Brain microvascular endothelial cell (primary cell): ENCODE measurements at regions not wholly inside any gene's neighbourhood (a gene's known extent, or its start where the extent isn't known, plus 50 kb on each side); places are given as distances from the start of the nearest gene placed in this dataset.

Experiments
- DNase-seq: peaks from one replicate; pipeline ENCODE4 v3.0.0-alpha.2; 2020
- H3K27ac ChIP-seq: fragments of 250-450 bp; sonication (Bioruptor Pico); 2 replicates; pipeline ENCODE4 v1.5.1; 2020; ENCODE audit warnings: mild to moderate bottlenecking, moderate library complexity
- H3K27me3 ChIP-seq: fragments of 250-450 bp; sonication (Bioruptor Pico); replicated peaks from 2 replicates; pipeline ENCODE4 v1.5.1; 2020; ENCODE audit warnings: mild to moderate bottlenecking
- H3K36me3 ChIP-seq: fragments of 250-450 bp; sonication (Bioruptor Pico); replicated peaks from 2 replicates; pipeline ENCODE4 v1.5.1; 2020; ENCODE audit warnings: mild to moderate bottlenecking
- H3K4me3 ChIP-seq: 2 replicates; pipeline ENCODE4 v1.5.1; 2011; ENCODE audit warnings: low read depth, mild to moderate bottlenecking, control low read depth, low read length, moderate library complexity
- in situ Hi-C: cut with HindIII; loops from 2 replicates; pipeline ENCODE4 v1.10.0; 2017; ENCODE audit warnings: low sequenced_read_pairs, low pct_ligation_motif_present
- TF ChIP-seq, protein P1 (sequence below): IDR thresholded peaks from 2 replicates; pipeline ENCODE4 v1.5.1; 2011; ENCODE audit warnings: low read depth, mild to moderate bottlenecking, moderate library complexity, low read length, control low read depth, inconsistent platforms; ENCODE audit errors: missing control alignments

DNA sequence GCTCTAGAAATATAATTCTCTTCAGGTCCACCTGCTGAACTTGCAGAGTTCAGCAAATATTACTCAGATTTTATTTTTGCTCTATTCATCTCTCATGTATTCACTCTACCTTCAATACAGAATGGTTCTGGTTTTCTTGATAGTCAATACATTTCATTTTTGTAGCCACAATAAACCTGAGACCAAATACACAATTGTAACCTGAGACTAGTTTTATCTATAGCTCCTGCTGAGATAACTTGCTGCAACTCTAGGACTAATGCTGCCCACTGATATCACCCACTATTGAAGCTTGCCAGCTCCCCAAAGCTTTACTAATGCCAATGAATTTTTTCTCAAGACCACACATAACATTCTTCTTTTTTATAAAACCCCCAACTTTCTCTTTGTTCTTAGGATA lies 229.3 kb downstream of the NSUN3 start:
- H3K36me3 ChIP-seq = no peaks in the 10 kb centered on the region
- H3K27me3 ChIP-seq = no peaks in the 10 kb centered on the region
- in situ Hi-C loops = no loop called here
- no peak overlapping the region for H3K4me3 ChIP-seq
- TF ChIP-seq, protein P1, sequence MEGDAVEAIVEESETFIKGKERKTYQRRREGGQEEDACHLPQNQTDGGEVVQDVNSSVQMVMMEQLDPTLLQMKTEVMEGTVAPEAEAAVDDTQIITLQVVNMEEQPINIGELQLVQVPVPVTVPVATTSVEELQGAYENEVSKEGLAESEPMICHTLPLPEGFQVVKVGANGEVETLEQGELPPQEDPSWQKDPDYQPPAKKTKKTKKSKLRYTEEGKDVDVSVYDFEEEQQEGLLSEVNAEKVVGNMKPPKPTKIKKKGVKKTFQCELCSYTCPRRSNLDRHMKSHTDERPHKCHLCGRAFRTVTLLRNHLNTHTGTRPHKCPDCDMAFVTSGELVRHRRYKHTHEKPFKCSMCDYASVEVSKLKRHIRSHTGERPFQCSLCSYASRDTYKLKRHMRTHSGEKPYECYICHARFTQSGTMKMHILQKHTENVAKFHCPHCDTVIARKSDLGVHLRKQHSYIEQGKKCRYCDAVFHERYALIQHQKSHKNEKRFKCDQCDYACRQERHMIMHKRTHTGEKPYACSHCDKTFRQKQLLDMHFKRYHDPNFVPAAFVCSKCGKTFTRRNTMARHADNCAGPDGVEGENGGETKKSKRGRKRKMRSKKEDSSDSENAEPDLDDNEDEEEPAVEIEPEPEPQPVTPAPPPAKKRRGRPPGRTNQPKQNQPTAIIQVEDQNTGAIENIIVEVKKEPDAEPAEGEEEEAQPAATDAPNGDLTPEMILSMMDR = no peak
- H3K27ac ChIP-seq = no peak overlapping the region
- no peak for DNase-seq

DNA sequence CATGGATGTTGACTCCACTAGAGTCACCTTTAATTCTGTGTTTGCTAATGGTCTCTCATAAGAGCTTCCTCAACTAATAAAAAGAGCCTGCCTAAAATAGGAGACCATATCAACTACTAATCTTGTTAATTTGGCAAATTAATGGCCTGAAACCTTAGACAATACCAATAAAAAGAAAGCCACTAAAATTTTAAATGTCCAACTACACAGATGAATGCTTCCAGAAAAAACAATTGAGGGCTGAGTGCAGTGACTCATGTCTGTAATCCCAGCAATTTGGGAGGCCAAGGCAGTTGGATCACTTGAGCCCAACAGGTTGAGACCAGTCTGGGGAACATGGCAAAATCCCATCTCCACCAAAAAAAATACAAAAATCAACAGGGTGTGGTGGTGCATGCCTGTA lies 230.9 kb downstream of the NSUN3 start:
- H3K27me3 ChIP-seq = no peaks in the 10 kb centered on the region
- TF ChIP-seq, protein P1 = no peak
- no peak overlapping the region for H3K27ac ChIP-seq
- no peaks in the 10 kb centered on the region for H3K36me3 ChIP-seq
- H3K4me3 ChIP-seq = no peak overlapping the region
- in situ Hi-C loops = no loop called here
- DNase-seq = no peak

DNA sequence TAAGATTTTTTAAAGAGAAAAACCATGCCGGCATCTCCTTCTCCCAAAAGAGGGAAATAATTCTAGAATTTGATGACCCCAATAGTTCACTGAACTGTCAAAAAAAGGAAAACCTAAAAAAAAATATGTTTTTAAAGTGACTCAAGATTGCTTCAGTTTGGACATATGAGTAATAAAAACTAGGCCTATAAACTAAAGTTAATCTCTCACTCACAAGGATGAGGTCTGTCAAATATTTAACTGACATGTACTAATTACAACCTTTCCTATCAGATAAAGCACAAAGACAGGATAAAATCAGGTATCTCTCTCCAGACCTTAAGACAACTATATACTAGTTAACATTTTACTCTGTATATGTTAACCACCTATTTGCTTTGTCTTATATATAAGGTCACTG lies 231.9 kb downstream of the NSUN3 start:
- in situ Hi-C loops = no loop called here
- TF ChIP-seq, protein P1 = no peak
- H3K27ac ChIP-seq = no peak overlapping the region
- no peak for DNase-seq
- H3K36me3 ChIP-seq = no peaks in the 10 kb centered on the region
- no peaks in the 10 kb centered on the region for H3K27me3 ChIP-seq
- no peak overlapping the region for H3K4me3 ChIP-seq

DNA sequence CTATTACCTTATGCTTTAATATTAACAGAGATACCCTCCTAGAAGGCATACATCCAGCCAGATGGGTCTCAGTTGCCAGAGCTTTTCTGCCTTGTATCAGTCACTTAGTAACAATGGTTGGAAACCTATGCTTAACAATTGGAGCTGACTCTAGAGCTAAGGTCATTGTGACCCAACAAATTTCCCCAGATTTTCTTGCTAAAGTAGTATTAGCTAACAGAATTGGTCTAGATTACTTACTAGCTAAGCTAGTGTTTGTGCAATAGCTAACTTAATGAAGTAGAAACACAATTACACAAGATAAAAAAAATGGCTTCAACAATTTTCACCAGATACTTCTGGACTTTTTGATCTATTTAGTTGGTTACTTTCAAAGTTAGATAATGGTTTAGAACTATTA lies 236.9 kb downstream of the NSUN3 start:
- Histone ChIP-seq H3K4me3 (no peak overlapping the region), H3K27ac (no peak overlapping the region), H3K27me3 (no peaks in the 10 kb centered on the region), H3K36me3 (no peaks in the 10 kb centered on the region)
- TF ChIP-seq, protein P1 = no peak
- DNase-seq = no peak
- in situ Hi-C loops = no loop called here

DNA sequence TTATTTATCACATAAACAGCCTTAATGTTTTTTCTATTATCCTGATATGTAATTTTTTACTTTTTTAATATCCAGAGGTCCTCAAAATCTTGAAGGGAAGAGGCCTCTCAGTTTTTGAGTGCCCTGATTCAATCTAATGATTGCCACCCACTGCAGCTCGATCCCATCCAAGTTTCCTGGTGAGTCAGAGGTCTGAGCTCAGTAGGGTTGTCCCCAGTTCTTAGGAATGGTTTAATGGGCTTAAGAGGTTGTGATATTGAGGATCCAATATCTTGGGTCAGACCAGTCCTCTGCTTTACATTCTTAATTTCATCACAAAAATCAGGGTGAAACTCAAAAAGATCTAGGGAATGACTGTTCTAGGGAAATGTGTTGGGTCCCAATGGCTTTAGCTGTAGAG lies 238.5 kb downstream of the NSUN3 start:
- in situ Hi-C loops = no loop called here
- Histone ChIP-seq H3K27ac (no peak overlapping the region), H3K27me3 (no peaks in the 10 kb centered on the region), H3K36me3 (no peaks in the 10 kb centered on the region), H3K4me3 (no peak overlapping the region)
- TF ChIP-seq, protein P1 = no peak
- DNase-seq = no peak

DNA sequence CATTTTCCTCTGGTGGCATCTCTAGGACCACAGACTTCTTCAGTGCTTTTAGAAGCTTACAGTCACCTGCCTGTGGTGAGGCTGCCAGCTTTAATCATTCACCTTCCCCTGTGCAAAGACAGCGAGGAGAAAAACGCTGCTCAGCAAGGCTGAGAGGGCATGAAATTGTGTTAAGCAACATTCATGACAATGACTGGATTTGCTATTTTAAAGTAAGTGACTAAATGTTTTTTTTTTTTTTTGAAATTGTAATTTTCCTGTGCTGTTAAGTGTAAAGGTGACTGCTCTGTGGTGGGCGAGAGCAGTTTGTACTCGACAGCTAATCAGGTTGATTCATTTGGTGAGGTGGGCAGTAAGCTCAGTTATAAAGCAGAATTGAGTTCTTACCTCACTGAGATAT lies 240.4 kb downstream of the NSUN3 start:
- Histone ChIP-seq H3K27ac (no peak overlapping the region), H3K36me3 (no peaks in the 10 kb centered on the region), H3K27me3 (no peaks in the 10 kb centered on the region), H3K4me3 (no peak overlapping the region)
- in situ Hi-C loops = no loop called here
- no peak for DNase-seq
- TF ChIP-seq, protein P1 = no peak
